Coronary artery (tissue), 2 donors: ENCODE measurements at regions not wholly inside any gene's neighbourhood (a gene's known extent, or its start where the extent isn't known, plus 50 kb on each side); places are given as distances from the start of the nearest gene placed in this dataset.
A peak's percentile ranks its signal among the peaks of the same experiment; 100 is the strongest.

Source experiments
- DNase-seq: peaks from one replicate; pipeline ENCODE4 v3.0.0-alpha.2; 2017; ENCODE audit warnings: low spot score
- H3K27ac ChIP-seq, 2 donors: fragments of 200-600 bp; sonication (generic); one replicate each; pipeline ENCODE4 v1.5.1; 2016 to 2019
- H3K4me3 ChIP-seq: fragments of 200-600 bp; sonication (generic); 2 replicates; pipeline ENCODE4 v1.5.1; 2016; ENCODE audit warnings: mild to moderate bottlenecking, moderate library complexity
- TF ChIP-seq, protein P1 (sequence below): fragments of 200-600 bp; sonication (generic); IDR thresholded peaks from one replicate; pipeline ENCODE4 v1.5.1; 2019; ENCODE audit warnings: antibody characterized with exemption

- H3K27ac ChIP-seq, result peak overlapping the region; percentile 52 to 68
- no peak overlapping the region for H3K4me3 ChIP-seq
- TF ChIP-seq, protein P1, sequence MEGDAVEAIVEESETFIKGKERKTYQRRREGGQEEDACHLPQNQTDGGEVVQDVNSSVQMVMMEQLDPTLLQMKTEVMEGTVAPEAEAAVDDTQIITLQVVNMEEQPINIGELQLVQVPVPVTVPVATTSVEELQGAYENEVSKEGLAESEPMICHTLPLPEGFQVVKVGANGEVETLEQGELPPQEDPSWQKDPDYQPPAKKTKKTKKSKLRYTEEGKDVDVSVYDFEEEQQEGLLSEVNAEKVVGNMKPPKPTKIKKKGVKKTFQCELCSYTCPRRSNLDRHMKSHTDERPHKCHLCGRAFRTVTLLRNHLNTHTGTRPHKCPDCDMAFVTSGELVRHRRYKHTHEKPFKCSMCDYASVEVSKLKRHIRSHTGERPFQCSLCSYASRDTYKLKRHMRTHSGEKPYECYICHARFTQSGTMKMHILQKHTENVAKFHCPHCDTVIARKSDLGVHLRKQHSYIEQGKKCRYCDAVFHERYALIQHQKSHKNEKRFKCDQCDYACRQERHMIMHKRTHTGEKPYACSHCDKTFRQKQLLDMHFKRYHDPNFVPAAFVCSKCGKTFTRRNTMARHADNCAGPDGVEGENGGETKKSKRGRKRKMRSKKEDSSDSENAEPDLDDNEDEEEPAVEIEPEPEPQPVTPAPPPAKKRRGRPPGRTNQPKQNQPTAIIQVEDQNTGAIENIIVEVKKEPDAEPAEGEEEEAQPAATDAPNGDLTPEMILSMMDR, result no peak
- no peak for DNase-seq
These were observed 548.2 kb upstream of the CLINT1 start for GRCh38 chr5:158406884-158407823.

DNA sequence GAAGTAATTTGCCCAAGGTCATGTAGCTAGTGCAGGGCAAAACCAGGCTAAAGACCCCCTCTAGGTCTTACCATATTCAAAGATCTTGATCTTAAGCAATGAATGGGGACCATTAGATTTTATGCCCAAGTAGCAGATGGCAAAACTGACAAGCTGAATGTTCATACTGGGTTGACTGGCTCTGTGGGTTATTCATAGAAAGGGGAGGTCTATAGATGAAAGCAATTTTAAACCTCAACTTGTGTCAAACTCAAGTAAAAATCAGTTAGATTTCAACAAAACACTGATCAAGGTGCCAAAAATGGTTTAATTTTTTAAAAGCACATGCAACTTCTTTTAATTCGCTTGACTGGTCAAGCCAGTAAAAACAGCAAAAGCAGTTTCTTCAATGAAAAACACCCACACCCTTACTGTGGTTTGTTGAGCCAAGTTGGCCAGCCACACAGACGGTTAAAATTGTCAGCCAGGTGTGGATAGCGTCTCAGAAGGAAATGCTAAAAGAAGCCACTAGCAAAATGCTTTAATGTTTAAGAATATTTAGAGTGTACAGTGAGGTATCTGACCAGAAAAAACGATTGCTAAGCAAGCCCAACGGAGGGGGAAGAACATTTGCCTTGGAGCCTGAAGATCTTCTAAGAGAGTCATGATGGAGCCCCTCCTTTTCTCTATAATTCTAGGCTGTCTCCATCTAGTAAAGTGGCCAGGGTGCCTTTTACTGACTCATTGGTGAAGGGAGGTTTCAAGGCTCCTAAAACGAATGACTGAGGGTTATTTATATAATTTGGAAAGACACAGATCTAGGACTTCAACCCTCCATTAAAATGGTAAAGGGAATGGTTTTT lies 539.6 kb upstream of the CLINT1 start:
- no peak for DNase-seq
- TF ChIP-seq, protein P1, result no peak
- Histone ChIP-seq H3K4me3 (no peak overlapping the region), H3K27ac (no peak overlapping the region)

DNA sequence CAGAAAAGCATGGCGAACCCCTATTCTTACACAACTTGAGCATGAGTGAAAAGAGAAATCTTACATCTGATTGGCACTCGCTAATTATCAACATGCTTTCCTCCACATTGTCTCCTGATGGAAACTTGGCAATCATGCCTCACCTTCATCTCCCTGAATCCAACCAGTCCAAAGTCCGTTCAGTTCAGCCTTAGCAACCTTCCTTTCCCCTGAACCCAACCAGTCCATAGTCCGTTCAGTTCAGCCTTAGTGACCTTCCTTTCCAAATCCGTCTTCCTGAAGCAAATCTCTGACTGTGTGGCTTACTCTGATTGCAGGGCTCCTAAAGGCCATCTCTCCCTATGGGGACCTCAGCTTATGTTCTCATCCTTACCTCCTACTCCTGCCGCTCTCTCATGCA lies 538.3 kb upstream of the CLINT1 start:
- TF ChIP-seq, protein P1, result no peak
- no peak overlapping the region for H3K27ac ChIP-seq
- H3K4me3 ChIP-seq, result no peak overlapping the region
- no peak for DNase-seq

- TF ChIP-seq, protein P1, result no peak
- Histone ChIP-seq H3K27ac (no peak overlapping the region), H3K4me3 (no peak overlapping the region)
- no peak for DNase-seq
These were observed 535.2 kb upstream of the CLINT1 start for GRCh38 chr5:158394102-158394501.

DNA sequence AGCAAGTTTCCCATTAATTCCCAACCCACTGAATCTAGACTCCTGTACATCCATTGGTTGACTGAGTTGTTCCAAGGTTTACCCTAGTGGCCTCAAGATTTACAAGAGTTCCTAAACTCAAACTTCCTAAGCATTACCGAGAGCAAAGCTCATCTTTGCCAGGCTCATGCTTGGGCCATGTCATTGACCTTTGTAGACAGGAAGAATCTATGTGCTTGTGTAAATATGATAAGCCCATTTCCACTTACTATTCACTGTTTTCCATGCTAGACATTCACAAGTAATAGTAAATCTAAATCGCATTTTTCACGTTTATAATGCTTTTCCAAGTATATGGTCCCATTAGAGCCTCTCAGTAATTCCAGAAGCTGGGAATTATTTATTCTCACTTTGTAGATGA lies 534.5 kb upstream of the CLINT1 start:
- H3K27ac ChIP-seq, result no peak overlapping the region
- TF ChIP-seq, protein P1, result no peak
- no peak overlapping the region for H3K4me3 ChIP-seq
- DNase-seq, result no peak

- no peak for DNase-seq
- TF ChIP-seq, protein P1, result no peak
- Histone ChIP-seq H3K27ac (no peak overlapping the region), H3K4me3 (no peak overlapping the region)
These were observed 533.8 kb upstream of the CLINT1 start for GRCh38 chr5:158392753-158393152.
